H1 (cell line): ENCODE measurements at regions not wholly inside any gene's neighbourhood (a gene's known extent, or its start where the extent isn't known, plus 50 kb on each side); places are given as distances from the start of the nearest gene placed in this dataset.

ENCODE experiments used
- KDM4A ChIP-seq: IDR thresholded peaks from one replicate; pipeline ENCODE4 v1.7.1; 2012; ENCODE audit warnings: low read depth, mild to moderate bottlenecking, moderate library complexity, low read length, inconsistent platforms; ENCODE audit not compliant: severe bottlenecking
- TAF1 ChIP-seq: IDR thresholded peaks from 2 replicates; pipeline ENCODE4 v1.6.1; 2011; ENCODE audit warnings: mild to moderate bottlenecking, low read depth, low read length
- TF ChIP-seq, protein P1 (sequence below): fragments of 300-600 bp; sonication (generic); IDR thresholded peaks from 2 replicates; pipeline ENCODE4 v1.7.1; 2012; ENCODE audit warnings: low read length, moderate library complexity, mild to moderate bottlenecking, inconsistent platforms; ENCODE audit not compliant: insufficient replicate concordance

DNA sequence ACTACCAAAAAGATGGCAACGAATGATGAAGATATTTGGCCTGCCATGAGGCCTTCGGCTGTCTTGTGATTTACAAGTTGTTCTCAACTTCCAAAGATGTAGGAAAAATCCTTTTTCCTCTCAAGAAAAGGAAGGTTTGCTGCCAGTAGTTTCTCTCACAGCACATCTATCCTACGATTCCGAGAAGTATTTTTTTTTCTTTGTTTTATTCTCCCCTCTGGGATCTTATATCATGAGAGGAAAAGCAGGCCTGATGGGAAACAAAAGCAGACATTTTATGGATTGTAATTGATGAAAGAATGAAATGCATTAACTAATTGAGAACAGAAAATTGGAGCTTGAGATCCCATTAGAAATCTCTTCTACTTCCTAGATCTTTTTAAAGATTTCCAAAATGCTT is 1197.9 kb upstream of the SEL1L start (continued):
- TF ChIP-seq, protein P1, sequence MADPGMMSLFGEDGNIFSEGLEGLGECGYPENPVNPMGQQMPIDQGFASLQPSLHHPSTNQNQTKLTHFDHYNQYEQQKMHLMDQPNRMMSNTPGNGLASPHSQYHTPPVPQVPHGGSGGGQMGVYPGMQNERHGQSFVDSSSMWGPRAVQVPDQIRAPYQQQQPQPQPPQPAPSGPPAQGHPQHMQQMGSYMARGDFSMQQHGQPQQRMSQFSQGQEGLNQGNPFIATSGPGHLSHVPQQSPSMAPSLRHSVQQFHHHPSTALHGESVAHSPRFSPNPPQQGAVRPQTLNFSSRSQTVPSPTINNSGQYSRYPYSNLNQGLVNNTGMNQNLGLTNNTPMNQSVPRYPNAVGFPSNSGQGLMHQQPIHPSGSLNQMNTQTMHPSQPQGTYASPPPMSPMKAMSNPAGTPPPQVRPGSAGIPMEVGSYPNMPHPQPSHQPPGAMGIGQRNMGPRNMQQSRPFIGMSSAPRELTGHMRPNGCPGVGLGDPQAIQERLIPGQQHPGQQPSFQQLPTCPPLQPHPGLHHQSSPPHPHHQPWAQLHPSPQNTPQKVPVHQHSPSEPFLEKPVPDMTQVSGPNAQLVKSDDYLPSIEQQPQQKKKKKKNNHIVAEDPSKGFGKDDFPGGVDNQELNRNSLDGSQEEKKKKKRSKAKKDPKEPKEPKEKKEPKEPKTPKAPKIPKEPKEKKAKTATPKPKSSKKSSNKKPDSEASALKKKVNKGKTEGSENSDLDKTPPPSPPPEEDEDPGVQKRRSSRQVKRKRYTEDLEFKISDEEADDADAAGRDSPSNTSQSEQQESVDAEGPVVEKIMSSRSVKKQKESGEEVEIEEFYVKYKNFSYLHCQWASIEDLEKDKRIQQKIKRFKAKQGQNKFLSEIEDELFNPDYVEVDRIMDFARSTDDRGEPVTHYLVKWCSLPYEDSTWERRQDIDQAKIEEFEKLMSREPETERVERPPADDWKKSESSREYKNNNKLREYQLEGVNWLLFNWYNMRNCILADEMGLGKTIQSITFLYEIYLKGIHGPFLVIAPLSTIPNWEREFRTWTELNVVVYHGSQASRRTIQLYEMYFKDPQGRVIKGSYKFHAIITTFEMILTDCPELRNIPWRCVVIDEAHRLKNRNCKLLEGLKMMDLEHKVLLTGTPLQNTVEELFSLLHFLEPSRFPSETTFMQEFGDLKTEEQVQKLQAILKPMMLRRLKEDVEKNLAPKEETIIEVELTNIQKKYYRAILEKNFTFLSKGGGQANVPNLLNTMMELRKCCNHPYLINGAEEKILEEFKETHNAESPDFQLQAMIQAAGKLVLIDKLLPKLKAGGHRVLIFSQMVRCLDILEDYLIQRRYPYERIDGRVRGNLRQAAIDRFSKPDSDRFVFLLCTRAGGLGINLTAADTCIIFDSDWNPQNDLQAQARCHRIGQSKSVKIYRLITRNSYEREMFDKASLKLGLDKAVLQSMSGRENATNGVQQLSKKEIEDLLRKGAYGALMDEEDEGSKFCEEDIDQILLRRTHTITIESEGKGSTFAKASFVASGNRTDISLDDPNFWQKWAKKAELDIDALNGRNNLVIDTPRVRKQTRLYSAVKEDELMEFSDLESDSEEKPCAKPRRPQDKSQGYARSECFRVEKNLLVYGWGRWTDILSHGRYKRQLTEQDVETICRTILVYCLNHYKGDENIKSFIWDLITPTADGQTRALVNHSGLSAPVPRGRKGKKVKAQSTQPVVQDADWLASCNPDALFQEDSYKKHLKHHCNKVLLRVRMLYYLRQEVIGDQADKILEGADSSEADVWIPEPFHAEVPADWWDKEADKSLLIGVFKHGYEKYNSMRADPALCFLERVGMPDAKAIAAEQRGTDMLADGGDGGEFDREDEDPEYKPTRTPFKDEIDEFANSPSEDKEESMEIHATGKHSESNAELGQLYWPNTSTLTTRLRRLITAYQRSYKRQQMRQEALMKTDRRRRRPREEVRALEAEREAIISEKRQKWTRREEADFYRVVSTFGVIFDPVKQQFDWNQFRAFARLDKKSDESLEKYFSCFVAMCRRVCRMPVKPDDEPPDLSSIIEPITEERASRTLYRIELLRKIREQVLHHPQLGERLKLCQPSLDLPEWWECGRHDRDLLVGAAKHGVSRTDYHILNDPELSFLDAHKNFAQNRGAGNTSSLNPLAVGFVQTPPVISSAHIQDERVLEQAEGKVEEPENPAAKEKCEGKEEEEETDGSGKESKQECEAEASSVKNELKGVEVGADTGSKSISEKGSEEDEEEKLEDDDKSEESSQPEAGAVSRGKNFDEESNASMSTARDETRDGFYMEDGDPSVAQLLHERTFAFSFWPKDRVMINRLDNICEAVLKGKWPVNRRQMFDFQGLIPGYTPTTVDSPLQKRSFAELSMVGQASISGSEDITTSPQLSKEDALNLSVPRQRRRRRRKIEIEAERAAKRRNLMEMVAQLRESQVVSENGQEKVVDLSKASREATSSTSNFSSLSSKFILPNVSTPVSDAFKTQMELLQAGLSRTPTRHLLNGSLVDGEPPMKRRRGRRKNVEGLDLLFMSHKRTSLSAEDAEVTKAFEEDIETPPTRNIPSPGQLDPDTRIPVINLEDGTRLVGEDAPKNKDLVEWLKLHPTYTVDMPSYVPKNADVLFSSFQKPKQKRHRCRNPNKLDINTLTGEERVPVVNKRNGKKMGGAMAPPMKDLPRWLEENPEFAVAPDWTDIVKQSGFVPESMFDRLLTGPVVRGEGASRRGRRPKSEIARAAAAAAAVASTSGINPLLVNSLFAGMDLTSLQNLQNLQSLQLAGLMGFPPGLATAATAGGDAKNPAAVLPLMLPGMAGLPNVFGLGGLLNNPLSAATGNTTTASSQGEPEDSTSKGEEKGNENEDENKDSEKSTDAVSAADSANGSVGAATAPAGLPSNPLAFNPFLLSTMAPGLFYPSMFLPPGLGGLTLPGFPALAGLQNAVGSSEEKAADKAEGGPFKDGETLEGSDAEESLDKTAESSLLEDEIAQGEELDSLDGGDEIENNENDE: no peak
- TF ChIP-seq KDM4A (no peak), TAF1 (no peak)
